Adipocyte (in vitro differentiated cells): ENCODE measurements at regions not wholly inside any gene's neighbourhood (a gene's known extent, or its start where the extent isn't known, plus 50 kb on each side); places are given as distances from the start of the nearest gene placed in this dataset.
A peak's percentile ranks its signal among the peaks of the same experiment; 100 is the strongest.
"Not testable (repeated sequence)": the region's sequence is repeated elsewhere in the genome, so short reads cannot be mapped to it uniquely, and the experiment has no call there.

Experiments used
- DNase-seq: peaks from one replicate; pipeline ENCODE4 v3.0.0-alpha.2; 2015; ENCODE audit warnings: low read depth
- H3K27me3 ChIP-seq: replicated peaks from 2 replicates; pipeline ENCODE4 v1.7.0; 2013; ENCODE audit warnings: mild to moderate bottlenecking, low read length, moderate library complexity; ENCODE audit not compliant: control insufficient read depth, insufficient read depth
- H3K36me3 ChIP-seq: 2 replicates; pipeline ENCODE4 v1.7.0; 2013; ENCODE audit warnings: low read length, mild to moderate bottlenecking, moderate library complexity; ENCODE audit not compliant: control insufficient read depth, insufficient read depth, severe bottlenecking
- H3K4me1 ChIP-seq: 2 replicates; pipeline ENCODE4 v1.7.0; 2013; ENCODE audit warnings: mild to moderate bottlenecking, low read length, moderate library complexity; ENCODE audit not compliant: control insufficient read depth, insufficient read depth
- H3K4me3 ChIP-seq: 2 replicates; pipeline ENCODE4 v1.7.0; 2013; ENCODE audit warnings: mild to moderate bottlenecking, low read length, moderate library complexity
- H3K9ac ChIP-seq: 2 replicates; pipeline ENCODE4 v1.7.0; 2013; ENCODE audit warnings: mild to moderate bottlenecking, low read length, moderate library complexity
- H3K9me3 ChIP-seq: 2 replicates; pipeline ENCODE4 v1.7.0; 2013; ENCODE audit warnings: mild to moderate bottlenecking, low read length, moderate library complexity; ENCODE audit not compliant: control insufficient read depth

DNA sequence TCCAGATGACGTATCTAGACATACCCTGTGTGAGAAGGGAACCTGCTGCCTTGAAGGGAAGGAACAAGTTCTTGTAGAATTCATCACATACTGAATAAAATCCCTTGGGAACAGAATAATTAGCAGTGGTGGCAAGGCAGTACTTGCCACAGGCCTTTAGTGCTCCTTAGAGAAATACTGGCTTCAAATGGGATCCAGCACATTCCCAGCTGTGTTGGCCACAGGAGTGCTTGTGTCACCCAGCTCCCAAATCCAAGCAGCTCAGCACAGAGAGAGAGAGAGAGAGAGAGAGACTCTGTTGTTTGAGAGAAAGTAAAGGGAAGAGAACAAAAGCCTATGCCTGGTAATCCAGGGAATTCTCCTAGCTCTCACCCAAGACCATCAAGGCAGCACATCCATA, 969.0 kb upstream of the ALCAM start:
- Histone ChIP-seq H3K4me3 (no peak overlapping the region), H3K36me3 (no peaks in the 10 kb centered on the region), H3K9me3 (peaks cover 6% of the 10 kb centered on the region), H3K4me1 (peaks cover 15% of the 10 kb centered on the region), H3K27me3 (no peaks in the 10 kb centered on the region), H3K9ac (no peak overlapping the region)
- no peak for DNase-seq

DNA sequence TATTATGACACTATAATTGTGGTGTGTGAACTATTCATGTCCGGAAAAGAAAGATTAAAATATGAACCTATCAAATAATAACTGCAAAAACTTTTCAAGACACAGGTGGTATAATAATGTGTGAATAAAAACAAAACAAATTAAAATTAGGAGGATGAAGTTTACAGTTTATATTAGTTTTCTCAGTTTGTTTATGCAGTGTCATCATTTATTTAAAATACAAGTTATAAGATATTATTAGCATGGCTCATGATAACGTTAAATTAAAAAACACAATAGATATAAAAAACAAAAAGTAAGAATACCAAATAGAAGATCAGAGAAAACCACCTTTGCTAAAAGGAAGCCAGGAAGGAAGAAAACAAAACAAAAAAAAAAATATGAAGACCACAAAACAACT, 963.8 kb upstream of the ALCAM start:
- no peak for DNase-seq
- Histone ChIP-seq H3K9ac (no peak overlapping the region), H3K4me3 (no peak overlapping the region), H3K4me1 (peaks cover 2% of the 10 kb centered on the region), H3K36me3 (no peaks in the 10 kb centered on the region), H3K9me3 (peaks cover 9% of the 10 kb centered on the region), H3K27me3 (no peaks in the 10 kb centered on the region)

DNA sequence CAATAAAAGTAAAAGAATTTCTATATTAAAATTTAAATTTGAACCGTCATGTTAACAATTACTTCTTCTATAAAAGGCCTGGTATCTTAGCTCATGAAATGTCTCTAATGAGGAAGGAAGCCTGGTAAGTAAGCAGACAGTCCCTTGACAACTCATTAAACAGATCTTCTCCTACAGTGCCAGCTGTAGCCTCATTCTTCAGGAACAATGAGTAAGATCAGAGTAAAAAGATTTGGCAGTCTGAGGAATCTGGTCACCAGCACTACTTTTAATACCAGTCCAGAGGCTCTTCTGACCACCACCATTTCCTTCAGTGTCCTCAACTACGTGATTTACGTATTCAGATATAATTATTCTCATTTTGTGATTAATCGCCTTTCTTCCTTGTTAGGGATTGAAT, 955.0 kb upstream of the ALCAM start:
- Histone ChIP-seq H3K4me3 (no peak overlapping the region), H3K36me3 (no peaks in the 10 kb centered on the region), H3K4me1 (peaks cover 7% of the 10 kb centered on the region), H3K9ac (no peak overlapping the region), H3K27me3 (no peaks in the 10 kb centered on the region), H3K9me3 (no peaks in the 10 kb centered on the region)
- DNase-seq = peak; percentile 9

DNA sequence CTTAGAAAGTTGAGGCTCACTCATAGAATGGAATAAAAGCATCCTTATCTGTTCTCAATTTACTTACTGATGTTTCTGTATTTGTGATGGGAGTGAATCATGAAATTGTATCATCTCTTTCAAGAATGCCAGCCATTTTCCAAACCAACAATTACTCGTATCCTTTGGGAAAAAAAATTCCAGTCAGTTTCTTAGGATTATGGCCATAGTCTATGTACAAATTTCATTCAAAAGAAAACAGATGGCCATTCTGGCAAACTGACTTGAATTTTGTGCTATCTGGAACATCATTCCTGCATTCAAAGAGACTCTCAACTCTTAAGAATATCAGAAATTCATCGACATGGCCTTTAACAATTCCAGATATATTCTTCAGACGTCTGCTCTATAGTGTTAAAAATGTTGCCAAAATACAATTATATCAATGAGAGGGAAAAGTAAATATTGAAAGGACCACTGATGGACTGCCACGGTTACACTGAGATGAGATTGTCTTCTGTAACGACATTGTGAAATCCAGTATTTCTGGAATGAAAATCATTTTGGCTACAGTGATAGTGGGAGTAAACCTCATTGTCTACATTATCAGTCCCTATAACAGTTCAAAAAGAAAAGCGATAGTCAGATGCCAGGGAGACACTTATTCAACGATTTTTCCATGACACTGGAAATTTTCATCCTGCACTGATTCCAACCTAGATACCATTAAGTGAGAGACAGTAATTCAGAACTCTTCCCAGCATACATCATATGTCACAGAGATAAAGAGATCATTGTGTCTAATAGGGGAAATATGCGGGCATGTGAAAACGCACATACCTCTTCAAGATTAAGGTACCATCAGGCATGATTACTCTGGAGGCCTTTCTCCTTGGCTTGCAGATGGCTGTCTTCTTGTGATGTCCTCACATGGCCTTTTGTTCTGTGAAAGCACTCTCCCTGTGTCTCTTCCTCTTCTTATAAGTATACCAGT, 953.8 kb upstream of the ALCAM start:
- H3K9ac ChIP-seq = no peak overlapping the region
- no peak overlapping the region for H3K4me3 ChIP-seq
- DNase-seq = no peak
- H3K9me3 ChIP-seq = no peaks in the 10 kb centered on the region
- no peaks in the 10 kb centered on the region for H3K27me3 ChIP-seq
- H3K36me3 ChIP-seq = no peaks in the 10 kb centered on the region
- peaks cover 7% of the 10 kb centered on the region for H3K4me1 ChIP-seq

DNA sequence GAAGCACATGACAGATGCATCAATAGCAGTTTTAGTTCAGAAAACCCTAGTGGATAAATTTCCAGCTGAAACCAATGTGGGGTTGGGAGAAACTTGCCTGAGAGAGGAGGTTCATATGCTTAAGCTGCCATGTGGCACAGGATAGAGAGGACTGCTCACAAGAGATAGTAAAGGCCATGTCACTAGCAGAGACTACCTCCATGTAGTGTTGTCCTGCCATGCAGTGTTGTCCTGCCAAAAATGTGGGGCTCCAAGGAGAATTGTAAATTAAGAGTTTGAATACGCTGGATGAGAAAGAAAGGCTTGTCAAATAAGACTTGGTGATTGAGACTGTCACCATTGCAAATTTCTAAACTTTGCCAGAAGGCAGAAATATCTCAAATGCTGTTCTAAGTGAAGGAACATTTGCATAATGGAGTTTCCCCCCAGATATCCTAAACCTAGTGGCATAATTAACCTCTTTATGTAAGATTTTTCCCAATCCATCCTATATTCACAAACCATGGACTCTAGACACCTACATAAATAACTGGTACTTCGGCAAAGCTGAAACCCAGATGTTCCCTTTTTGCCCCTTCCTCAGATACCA, 938.3 kb upstream of the ALCAM start:
- no peak for DNase-seq
- no peaks in the 10 kb centered on the region for H3K27me3 ChIP-seq

DNA sequence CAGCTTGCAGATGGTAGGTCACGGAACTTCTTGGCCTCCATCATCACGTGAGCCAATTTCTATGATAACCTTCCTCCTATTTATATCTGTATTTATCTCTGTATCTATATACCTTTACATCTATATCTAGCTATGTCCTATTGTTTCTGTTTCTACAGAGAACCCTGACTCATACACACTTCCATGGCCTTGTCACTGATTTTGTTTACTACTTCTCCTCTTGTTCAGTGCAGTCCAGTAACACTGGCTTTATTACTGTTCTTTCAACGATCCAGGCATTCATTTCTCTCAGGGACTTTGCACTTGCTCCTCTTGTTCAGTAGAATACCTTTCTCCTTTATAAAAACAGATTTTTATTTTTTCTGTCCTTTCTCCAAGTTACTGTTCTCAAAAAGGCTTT, 937.0 kb upstream of the ALCAM start:
- no peak overlapping the region for H3K9ac ChIP-seq
- no peak overlapping the region for H3K4me3 ChIP-seq
- H3K4me1 ChIP-seq = no peaks in the 10 kb centered on the region
- H3K9me3 ChIP-seq = peaks cover 3% of the 10 kb centered on the region
- no peak for DNase-seq
- no peaks in the 10 kb centered on the region for H3K27me3 ChIP-seq
- no peaks in the 10 kb centered on the region for H3K36me3 ChIP-seq

More for the DNA sequence above, 938.3 kb upstream of the ALCAM start:
- no peaks in the 10 kb centered on the region for H3K36me3 ChIP-seq
- H3K4me3 ChIP-seq = no peak overlapping the region
- no peaks in the 10 kb centered on the region for H3K4me1 ChIP-seq
- no peak overlapping the region for H3K9ac ChIP-seq
- H3K9me3 ChIP-seq = peaks cover 3% of the 10 kb centered on the region

DNA sequence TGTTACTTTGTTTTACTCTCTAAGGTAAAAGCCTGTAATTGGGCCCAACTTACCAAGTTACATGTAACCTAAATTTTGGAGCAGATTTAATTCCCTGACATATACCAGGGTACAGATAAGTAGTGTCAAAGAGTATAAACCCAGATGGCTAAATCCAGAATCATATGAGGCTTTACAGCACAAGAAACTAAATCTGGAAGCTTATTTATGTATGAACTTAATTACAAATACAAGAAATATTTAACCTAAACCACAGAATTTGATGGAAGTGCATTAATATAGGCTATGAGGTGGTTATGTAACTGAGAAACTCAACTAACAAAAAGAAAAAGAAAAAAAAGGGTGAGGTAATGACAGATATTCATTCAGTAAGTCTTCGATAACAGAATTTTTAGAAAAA, 930.2 kb upstream of the ALCAM start:
- H3K4me3 ChIP-seq = no peak overlapping the region
- peaks cover 3% of the 10 kb centered on the region for H3K9me3 ChIP-seq
- no peaks in the 10 kb centered on the region for H3K36me3 ChIP-seq
- H3K27me3 ChIP-seq = no peaks in the 10 kb centered on the region
- peaks cover 12% of the 10 kb centered on the region for H3K4me1 ChIP-seq
- H3K9ac ChIP-seq = no peak overlapping the region
- peak; percentile 12 for DNase-seq

DNA sequence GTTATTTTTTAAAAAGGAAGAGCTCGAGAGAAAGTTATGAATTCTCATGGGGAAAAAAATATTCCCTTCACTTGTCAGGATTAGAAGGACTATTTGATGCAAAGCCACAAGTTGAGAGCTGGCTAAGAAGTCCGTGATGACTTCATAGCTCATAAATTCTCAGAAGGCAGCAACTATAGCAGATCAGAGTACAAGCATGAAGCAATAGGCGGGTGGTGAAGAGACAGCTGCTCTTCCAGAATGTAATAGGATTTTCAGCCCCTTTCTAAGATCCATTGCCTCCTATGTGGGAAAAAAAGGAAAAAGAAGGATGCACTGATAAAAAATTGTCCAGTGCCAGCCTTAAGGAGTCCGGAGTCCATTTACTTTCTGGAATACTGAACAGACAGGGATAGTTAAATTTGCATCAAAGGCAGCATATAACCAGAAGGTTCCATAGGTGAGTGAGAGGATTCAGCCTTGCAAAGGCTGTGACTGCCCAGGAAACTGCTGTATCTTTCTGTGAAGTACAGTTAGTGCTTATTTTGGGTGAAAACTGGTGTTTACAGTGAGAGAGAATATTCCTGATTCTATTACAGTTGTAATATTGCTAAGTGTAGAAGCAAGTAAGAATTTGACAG, 929.5 kb upstream of the ALCAM start:
- H3K4me1 ChIP-seq = peaks cover 12% of the 10 kb centered on the region
- DNase-seq = peak; percentile 92
- H3K9me3 ChIP-seq = peaks cover 3% of the 10 kb centered on the region
- H3K4me3 ChIP-seq = peak overlapping the region; percentile 64
- H3K27me3 ChIP-seq = no peaks in the 10 kb centered on the region
- H3K36me3 ChIP-seq = no peaks in the 10 kb centered on the region
- H3K9ac ChIP-seq = no peak overlapping the region

DNA sequence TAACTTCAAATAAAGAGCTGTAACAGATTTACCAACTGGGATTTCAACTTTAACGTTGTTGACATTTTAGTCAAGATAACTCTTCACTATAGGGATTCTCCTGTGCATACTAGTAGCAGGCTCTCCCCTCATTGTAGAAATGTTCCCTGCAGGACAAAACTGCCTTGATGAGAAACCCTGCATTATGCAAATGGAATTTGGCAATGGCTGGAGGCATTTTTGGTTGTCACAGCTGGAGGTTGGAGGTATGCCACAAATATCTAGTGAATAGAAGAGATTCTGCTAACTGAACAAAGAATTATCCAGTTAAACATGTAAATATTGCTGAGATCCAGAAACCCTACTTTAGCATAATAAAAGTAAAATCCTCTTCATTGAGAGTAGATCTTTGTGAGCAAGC, 928.8 kb upstream of the ALCAM start:
- no peaks in the 10 kb centered on the region for H3K36me3 ChIP-seq
- no peak overlapping the region for H3K9ac ChIP-seq
- no peaks in the 10 kb centered on the region for H3K27me3 ChIP-seq
- peaks cover 3% of the 10 kb centered on the region for H3K9me3 ChIP-seq
- H3K4me1 ChIP-seq = peaks cover 12% of the 10 kb centered on the region
- DNase-seq = peak; percentile 79
- peak overlapping the region; percentile 64 for H3K4me3 ChIP-seq

DNA sequence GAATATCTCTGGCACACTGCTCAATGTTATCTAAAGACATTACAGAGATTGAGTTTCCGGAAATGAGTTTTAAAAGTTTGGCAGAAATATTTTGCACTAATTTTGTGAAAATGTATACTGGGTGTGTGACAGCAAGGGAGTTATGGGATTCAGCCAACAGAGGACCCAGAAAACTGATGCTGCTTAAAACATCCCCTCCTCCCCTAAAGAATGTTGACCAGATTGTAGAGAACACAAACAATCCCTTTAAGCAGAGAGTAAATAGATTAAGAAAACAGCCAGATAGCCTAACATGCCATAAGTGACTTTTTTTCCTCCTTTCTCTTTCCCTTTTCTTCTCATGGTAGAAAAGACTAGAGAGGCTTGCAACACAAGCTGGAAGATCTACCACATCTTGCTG, 928.0 kb upstream of the ALCAM start:
- no peaks in the 10 kb centered on the region for H3K36me3 ChIP-seq
- no peaks in the 10 kb centered on the region for H3K27me3 ChIP-seq
- H3K9me3 ChIP-seq = no peaks in the 10 kb centered on the region
- no peak for DNase-seq
- peaks cover 12% of the 10 kb centered on the region for H3K4me1 ChIP-seq
- H3K9ac ChIP-seq = no peak overlapping the region
- H3K4me3 ChIP-seq = no peak overlapping the region

DNA sequence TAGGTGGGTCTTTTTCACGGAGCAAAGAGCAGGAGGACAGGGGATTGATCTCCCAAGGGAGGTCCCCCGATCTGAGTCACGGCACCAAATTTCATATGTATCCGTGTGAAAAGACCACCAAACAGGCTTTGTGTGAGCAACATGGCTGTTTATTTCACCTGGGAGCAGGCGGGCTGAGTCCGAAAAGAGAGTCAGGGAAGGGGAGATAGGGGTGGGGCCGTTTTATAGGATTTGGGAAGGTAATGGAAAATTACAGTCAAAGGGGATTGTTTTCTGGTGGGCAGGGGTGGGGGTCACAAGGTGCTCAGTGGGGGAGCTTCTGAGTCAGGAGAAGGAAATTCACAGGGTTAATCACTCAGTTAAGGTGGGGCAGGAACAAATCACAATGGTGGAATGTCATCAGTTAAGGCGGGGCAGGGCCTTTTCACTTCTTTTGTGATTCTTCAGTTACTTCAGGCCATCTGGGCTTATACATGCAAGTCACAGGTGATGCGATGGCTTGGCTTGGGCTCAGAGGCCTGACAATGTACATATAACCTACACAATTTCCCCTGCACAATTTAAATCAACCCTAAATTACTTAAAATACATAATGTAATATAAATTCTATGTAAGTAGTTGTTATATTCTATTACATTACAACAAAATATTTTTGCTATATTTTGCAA, 921.3 kb upstream of the ALCAM start:
- H3K4me3 ChIP-seq, DNase-seq, H3K36me3 ChIP-seq, H3K4me1 ChIP-seq, H3K27me3 ChIP-seq, H3K9me3 ChIP-seq, H3K9ac ChIP-seq: not testable (repeated sequence)
